Tibial nerve (tissue), 4 donors: ENCODE measurements at regions not wholly inside any gene's neighbourhood (a gene's known extent, or its start where the extent isn't known, plus 50 kb on each side); places are given as distances from the start of the nearest gene placed in this dataset.

Experiments used
- CTCF ChIP-seq, 5 experiments: fragments of 200-600 bp in 3 of 5; fragments of 450-650 bp in 2 of 5; sonication (generic) in 3 of 5; IDR thresholded peaks; one replicate each; pipeline ENCODE4 v1.5.1; 2016 to 2019; ENCODE audit warnings: antibody characterized with exemption in 5 of 5, mild to moderate bottlenecking in 3 of 5, moderate library complexity in 2 of 5
- EP300 ChIP-seq, 2 donors: sonication (generic); formaldehyde crosslinking; IDR thresholded peaks; one replicate each; pipeline ENCODE4 v1.6.1; 2017; ENCODE audit warnings: antibody characterized with exemption in 2 of 2, mild to moderate bottlenecking in 1 of 2
- POLR2A ChIP-seq, 2 donors: fragments of 450-650 bp; IDR thresholded peaks; one replicate each; pipeline ENCODE4 v1.6.1; 2017; ENCODE audit warnings: antibody characterized with exemption in 2 of 2, mild to moderate bottlenecking in 2 of 2, moderate library complexity in 2 of 2

DNA sequence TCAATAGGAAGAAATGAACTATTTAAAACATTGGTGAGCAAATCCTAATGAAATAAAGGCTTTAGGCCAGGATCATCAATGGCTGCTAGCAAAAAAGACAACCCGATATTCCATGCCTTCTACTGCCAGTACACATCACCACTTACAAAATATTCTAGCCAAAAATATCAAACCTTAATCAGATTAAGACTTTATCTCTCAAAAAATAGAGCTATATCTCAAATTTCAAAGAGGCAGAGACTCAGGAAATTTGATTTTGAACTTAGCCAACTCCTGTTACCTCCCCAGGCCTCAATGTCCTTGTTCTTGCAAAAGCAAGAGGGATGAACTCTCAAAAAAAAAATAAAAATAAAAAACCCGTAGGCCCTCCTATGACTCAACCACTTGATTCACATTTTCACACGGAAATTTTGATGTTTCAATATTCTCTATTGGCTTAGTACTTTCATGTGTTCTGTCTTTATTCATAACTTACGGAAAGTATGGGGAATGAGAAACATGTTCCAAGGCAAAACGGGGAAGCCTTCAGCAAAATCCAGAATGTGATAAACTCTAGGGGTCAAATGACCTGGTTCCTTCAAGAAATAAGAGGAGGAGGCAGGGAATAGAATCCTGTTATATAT, 273.3 kb upstream of the ZPLD1 start:
- TF ChIP-seq EP300 (IDR thresholded peaks at IDR 0.05), result no peak
- TF ChIP-seq CTCF (IDR thresholded peaks at IDR 0.05), result no peak
- no peak for TF ChIP-seq POLR2A (IDR thresholded peaks at IDR 0.05)
